SK-N-SH treated with all-trans-retinoic acid at 6 μM for 48 hours (cell line): ENCODE measurements at regions not wholly inside any gene's neighbourhood (a gene's known extent, or its start where the extent isn't known, plus 50 kb on each side); places are given as distances from the start of the nearest gene placed in this dataset.

Experiments used
- ATAC-seq: fragments of 200-7000 bp; cut with Tn5 transposase; 3 replicates; pipeline ENCODE4 v1.9.1; 2020; ENCODE audit warnings: mild to moderate bottlenecking, moderate library complexity
- ARNTL ChIP-seq: fragments of 450-650 bp; formaldehyde crosslinking; IDR thresholded peaks from 2 replicates; pipeline ENCODE4 v1.5.0; 2020; ENCODE audit warnings: low read depth, mild to moderate bottlenecking, moderate library complexity, borderline replicate concordance
- BACH2 ChIP-seq: fragments of 250-450 bp; sonication (Bioruptor Pico); IDR thresholded peaks from 2 replicates; pipeline ENCODE4 v1.9.0; 2021; ENCODE audit warnings: mild to moderate bottlenecking, borderline replicate concordance
- CSRNP3 ChIP-seq: fragments of 250-450 bp; sonication (Bioruptor Pico); IDR thresholded peaks from 2 replicates; pipeline ENCODE4 v1.5.1; 2021; ENCODE audit warnings: mild to moderate bottlenecking, moderate library complexity
- ESRRG ChIP-seq: fragments of 250-450 bp; sonication (Bioruptor Pico); IDR thresholded peaks from 2 replicates; pipeline ENCODE4 v1.6.1; 2021; ENCODE audit warnings: mild to moderate bottlenecking
- GLIS3 ChIP-seq: fragments of 250-450 bp; sonication (Bioruptor Pico); IDR thresholded peaks from 2 replicates; pipeline ENCODE4 v1.5.0; 2020; ENCODE audit warnings: mild to moderate bottlenecking, moderate library complexity
- ISL1 ChIP-seq: fragments of 250-450 bp; sonication (Bioruptor Pico); IDR thresholded peaks from 2 replicates; pipeline ENCODE4 v2.1.2; 2022; ENCODE audit warnings: mild to moderate bottlenecking, moderate library complexity
- OSR1 ChIP-seq: fragments of 250-450 bp; sonication (Bioruptor Pico); IDR thresholded peaks from 2 replicates; pipeline ENCODE4 v1.8.0; 2022; ENCODE audit warnings: moderate library complexity, mild to moderate bottlenecking, inconsistent platforms
- PATZ1 ChIP-seq: fragments of 250-450 bp; sonication (Bioruptor Pico); IDR thresholded peaks from 2 replicates; pipeline ENCODE4 v1.8.0; 2020; ENCODE audit warnings: mild to moderate bottlenecking, moderate library complexity, borderline replicate concordance
- PPARA ChIP-seq: fragments of 250-450 bp; sonication (Bioruptor Pico); IDR thresholded peaks from 2 replicates; pipeline ENCODE4 v1.5.0; 2020; ENCODE audit warnings: mild to moderate bottlenecking, borderline replicate concordance
- RARB ChIP-seq: fragments of 250-450 bp; sonication (Bioruptor Pico); IDR thresholded peaks from 2 replicates; pipeline ENCODE4 v1.8.0; 2021; ENCODE audit warnings: mild to moderate bottlenecking, moderate library complexity
- SNAI2 ChIP-seq: fragments of 250-450 bp; sonication (Bioruptor Pico); IDR thresholded peaks from 2 replicates; pipeline ENCODE4 v1.5.0; 2020; ENCODE audit warnings: mild to moderate bottlenecking, moderate library complexity
- TCF4 ChIP-seq: fragments of 250-450 bp; sonication (Bioruptor Pico); IDR thresholded peaks from 2 replicates; pipeline ENCODE4 v1.8.0; 2021; ENCODE audit warnings: mild to moderate bottlenecking, moderate library complexity, borderline replicate concordance
- ZC3H10 ChIP-seq: fragments of 250-450 bp; sonication (Bioruptor Pico); IDR thresholded peaks from 2 replicates; pipeline ENCODE4 v1.5.1; 2021; ENCODE audit warnings: mild to moderate bottlenecking, moderate library complexity
- ZFP3 ChIP-seq: fragments of 250-450 bp; sonication (Bioruptor Pico); IDR thresholded peaks from 2 replicates; pipeline ENCODE4 v1.5.0; 2020; ENCODE audit warnings: mild to moderate bottlenecking, moderate library complexity
- ZFP30 ChIP-seq: fragments of 450-650 bp; formaldehyde crosslinking; IDR thresholded peaks from 2 replicates; pipeline ENCODE4 v1.5.0; 2022; ENCODE audit warnings: mild to moderate bottlenecking, moderate library complexity
- ZNF565 ChIP-seq: fragments of 450-650 bp; formaldehyde crosslinking; conservative IDR thresholded peaks from 2 replicates; pipeline ENCODE4 v1.5.0; 2020; ENCODE audit warnings: low read depth, mild to moderate bottlenecking, moderate library complexity
- ZNF70 ChIP-seq: fragments of 450-650 bp; formaldehyde crosslinking; IDR thresholded peaks from 2 replicates; pipeline ENCODE4 v1.5.0; 2020; ENCODE audit warnings: mild to moderate bottlenecking, moderate library complexity
- ZNF8 ChIP-seq: fragments of 450-650 bp; formaldehyde crosslinking; IDR thresholded peaks from 2 replicates; pipeline ENCODE4 v1.5.0; 2020; ENCODE audit warnings: mild to moderate bottlenecking, moderate library complexity
- TF ChIP-seq, protein P1 (sequence below): fragments of 250-450 bp; sonication (Bioruptor Pico); IDR thresholded peaks from 2 replicates; pipeline ENCODE4 v1.8.0; 2021; ENCODE audit warnings: low read depth, mild to moderate bottlenecking, moderate library complexity, borderline replicate concordance
- TF ChIP-seq, protein P2 (sequence below): fragments of 250-450 bp; sonication (Bioruptor Pico); IDR thresholded peaks from 2 replicates; pipeline ENCODE4 v1.5.1; 2020; ENCODE audit warnings: low read depth, mild to moderate bottlenecking, moderate library complexity

GRCh38 chr5:56343988-56344387, 110.9 kb upstream of the ANKRD55 start:
- ATAC-seq, result no peak
- TF ChIP-seq ZC3H10 (no peak), ZNF565 (no peak), TCF4 (CRISPR knock-in tag) (no peak), SNAI2 (no peak), ISL1 (CRISPR knock-in tag) (no peak), ZNF8 (no peak), PPARA (CRISPR knock-in tag) (no peak), PATZ1 (CRISPR knock-in tag) (no peak), ZFP3 (no peak), RARB (CRISPR knock-in tag) (no peak), OSR1 (CRISPR knock-in tag) (no peak), ZFP30 (CRISPR knock-in tag) (no peak), ARNTL (CRISPR knock-in tag) (no peak), CSRNP3 (CRISPR knock-in tag) (no peak)
- TF ChIP-seq, protein P1, sequence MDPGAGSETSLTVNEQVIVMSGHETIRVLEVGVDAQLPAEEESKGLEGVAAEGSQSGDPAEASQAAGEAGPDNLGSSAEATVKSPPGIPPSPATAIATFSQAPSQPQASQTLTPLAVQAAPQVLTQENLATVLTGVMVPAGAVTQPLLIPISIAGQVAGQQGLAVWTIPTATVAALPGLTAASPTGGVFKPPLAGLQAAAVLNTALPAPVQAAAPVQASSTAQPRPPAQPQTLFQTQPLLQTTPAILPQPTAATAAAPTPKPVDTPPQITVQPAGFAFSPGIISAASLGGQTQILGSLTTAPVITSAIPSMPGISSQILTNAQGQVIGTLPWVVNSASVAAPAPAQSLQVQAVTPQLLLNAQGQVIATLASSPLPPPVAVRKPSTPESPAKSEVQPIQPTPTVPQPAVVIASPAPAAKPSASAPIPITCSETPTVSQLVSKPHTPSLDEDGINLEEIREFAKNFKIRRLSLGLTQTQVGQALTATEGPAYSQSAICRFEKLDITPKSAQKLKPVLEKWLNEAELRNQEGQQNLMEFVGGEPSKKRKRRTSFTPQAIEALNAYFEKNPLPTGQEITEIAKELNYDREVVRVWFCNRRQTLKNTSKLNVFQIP (CRISPR knock-in tag), result no peak

DNA sequence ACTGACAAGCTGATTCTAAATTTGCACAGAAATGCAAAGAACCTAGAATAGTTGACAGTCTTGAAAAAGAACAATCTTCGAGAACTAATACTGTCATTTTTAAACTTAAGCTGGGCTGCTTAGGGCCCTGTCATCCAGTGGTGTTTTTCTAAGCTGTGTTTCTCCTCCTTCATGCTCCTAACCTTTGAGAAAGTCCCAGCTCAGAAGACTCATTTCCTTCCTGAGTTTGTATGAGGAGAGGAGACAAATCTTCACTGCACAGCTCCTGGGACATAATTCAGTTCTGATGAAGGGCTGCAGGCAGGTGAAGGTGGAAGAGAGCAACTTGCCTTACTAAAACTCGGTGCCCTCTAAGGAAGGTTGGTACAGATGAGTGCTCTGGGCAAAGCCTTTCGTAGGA, 109.5 kb upstream of the ANKRD55 start:
- ATAC-seq, result no peak
- TF ChIP-seq BACH2 (CRISPR knock-in tag), result no peak
- no peak for TF ChIP-seq GLIS3 (CRISPR knock-in tag)
- TF ChIP-seq PPARA (CRISPR knock-in tag), result no peak
- no peak for TF ChIP-seq ESRRG
- TF ChIP-seq CSRNP3 (CRISPR knock-in tag), result no peak
- TF ChIP-seq ZNF565, result no peak
- no peak for TF ChIP-seq ZFP3
- TF ChIP-seq OSR1 (CRISPR knock-in tag), result no peak

GRCh38 chr5:56340196-56340980, 107.3 kb upstream of the ANKRD55 start:
- no peak for ATAC-seq
- TF ChIP-seq PPARA (CRISPR knock-in tag), result no peak
- TF ChIP-seq, protein P2, sequence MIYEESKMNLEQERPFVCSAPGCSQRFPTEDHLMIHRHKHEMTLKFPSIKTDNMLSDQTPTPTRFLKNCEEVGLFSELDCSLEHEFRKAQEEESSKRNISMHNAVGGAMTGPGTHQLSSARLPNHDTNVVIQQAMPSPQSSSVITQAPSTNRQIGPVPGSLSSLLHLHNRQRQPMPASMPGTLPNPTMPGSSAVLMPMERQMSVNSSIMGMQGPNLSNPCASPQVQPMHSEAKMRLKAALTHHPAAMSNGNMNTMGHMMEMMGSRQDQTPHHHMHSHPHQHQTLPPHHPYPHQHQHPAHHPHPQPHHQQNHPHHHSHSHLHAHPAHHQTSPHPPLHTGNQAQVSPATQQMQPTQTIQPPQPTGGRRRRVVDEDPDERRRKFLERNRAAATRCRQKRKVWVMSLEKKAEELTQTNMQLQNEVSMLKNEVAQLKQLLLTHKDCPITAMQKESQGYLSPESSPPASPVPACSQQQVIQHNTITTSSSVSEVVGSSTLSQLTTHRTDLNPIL, result no peak
- TF ChIP-seq ZFP3, result no peak
- TF ChIP-seq ARNTL (CRISPR knock-in tag), result no peak

GRCh38 chr5:56339732-56340131, 106.6 kb upstream of the ANKRD55 start:
- TF ChIP-seq ZNF70 (CRISPR knock-in tag), result no peak

More at GRCh38 chr5:56339732-56340131, 106.6 kb upstream of the ANKRD55 start:
- no peak for ATAC-seq
